WERI-Rb-1 (cell line): ENCODE measurements at regions not wholly inside any gene's neighbourhood (a gene's known extent, or its start where the extent isn't known, plus 50 kb on each side); places are given as distances from the start of the nearest gene placed in this dataset.
"Not testable (repeated sequence)": the region's sequence is repeated elsewhere in the genome, so short reads cannot be mapped to it uniquely, and the experiment has no call there.

Source experiments
- DNase-seq: peaks from one replicate; pipeline ENCODE4 v3.0.0-alpha.2; 2020
- H3K27ac ChIP-seq: fragments of 250-450 bp; sonication (Bioruptor Pico); 2 replicates; pipeline ENCODE4 v1.5.1; 2020; ENCODE audit warnings: mild to moderate bottlenecking, moderate library complexity
- H3K27me3 ChIP-seq: fragments of 250-450 bp; sonication (Bioruptor Pico); 2 replicates; pipeline ENCODE4 v1.5.1; 2021; ENCODE audit warnings: mild to moderate bottlenecking, low read depth, moderate library complexity; ENCODE audit not compliant: insufficient read depth, severe bottlenecking
- H3K36me3 ChIP-seq: fragments of 250-450 bp; sonication (Bioruptor Pico); 2 replicates; pipeline ENCODE4 v1.5.1; 2020; ENCODE audit warnings: mild to moderate bottlenecking, moderate library complexity
- H3K4me3 ChIP-seq: 2 replicates; pipeline ENCODE4 v1.5.1; 2011; ENCODE audit warnings: low read depth, mild to moderate bottlenecking, control low read depth, low read length
- H3K9me3 ChIP-seq: fragments of 250-450 bp; sonication (Bioruptor Pico); 2 replicates; pipeline ENCODE4 v1.5.1; 2021; ENCODE audit warnings: mild to moderate bottlenecking, moderate library complexity; ENCODE audit not compliant: severe bottlenecking
- TF ChIP-seq, protein P1 (sequence below): IDR thresholded peaks from 2 replicates; pipeline ENCODE4 v1.5.1; 2011; ENCODE audit warnings: low read depth, mild to moderate bottlenecking, control low read depth, inconsistent platforms, low read length

DNA sequence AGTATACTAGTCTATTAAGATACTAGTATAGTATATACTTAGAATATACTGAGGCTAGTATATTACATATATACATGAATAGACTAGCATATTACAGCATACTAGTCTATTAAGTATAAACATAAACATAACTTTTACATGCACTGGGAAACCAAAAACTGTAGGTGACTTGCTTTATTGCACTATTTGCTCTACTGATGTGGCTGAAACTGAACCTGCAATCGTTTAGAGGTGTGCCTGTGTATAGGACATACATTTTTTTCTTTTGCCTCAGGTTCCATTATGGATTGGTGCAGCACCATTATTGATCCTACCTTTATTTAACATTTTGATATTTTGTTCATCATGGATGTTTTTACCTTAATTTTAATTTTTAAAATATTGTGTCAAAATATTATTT lies 143.2 kb upstream of the RGS6 start:
- H3K27me3 ChIP-seq: no peaks in the 10 kb centered on the region
- no peaks in the 10 kb centered on the region for H3K36me3 ChIP-seq
- H3K9me3 ChIP-seq: no peaks in the 10 kb centered on the region
- no peak for DNase-seq
- H3K27ac ChIP-seq: no peak overlapping the region
- TF ChIP-seq, protein P1, sequence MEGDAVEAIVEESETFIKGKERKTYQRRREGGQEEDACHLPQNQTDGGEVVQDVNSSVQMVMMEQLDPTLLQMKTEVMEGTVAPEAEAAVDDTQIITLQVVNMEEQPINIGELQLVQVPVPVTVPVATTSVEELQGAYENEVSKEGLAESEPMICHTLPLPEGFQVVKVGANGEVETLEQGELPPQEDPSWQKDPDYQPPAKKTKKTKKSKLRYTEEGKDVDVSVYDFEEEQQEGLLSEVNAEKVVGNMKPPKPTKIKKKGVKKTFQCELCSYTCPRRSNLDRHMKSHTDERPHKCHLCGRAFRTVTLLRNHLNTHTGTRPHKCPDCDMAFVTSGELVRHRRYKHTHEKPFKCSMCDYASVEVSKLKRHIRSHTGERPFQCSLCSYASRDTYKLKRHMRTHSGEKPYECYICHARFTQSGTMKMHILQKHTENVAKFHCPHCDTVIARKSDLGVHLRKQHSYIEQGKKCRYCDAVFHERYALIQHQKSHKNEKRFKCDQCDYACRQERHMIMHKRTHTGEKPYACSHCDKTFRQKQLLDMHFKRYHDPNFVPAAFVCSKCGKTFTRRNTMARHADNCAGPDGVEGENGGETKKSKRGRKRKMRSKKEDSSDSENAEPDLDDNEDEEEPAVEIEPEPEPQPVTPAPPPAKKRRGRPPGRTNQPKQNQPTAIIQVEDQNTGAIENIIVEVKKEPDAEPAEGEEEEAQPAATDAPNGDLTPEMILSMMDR: no peak
- H3K4me3 ChIP-seq: no peak overlapping the region

DNA sequence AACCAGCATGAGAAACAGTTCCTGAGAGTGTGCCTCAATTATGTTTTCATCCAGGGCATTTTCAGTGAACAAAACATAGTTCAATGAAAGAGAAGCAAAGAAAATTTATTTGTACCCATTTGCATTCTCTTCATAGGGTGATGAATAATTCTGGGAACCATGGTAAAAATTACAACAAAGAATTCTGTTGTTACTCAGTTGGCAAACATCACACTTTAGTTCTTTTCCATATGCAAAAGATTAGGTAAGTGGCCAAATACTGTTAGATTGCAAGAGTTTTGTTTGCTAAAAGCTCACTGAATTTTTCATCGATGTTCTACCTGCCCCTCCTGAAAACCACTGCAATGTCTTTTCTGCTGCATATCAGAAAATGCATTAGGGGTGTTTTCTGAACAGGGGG lies 132.4 kb upstream of the RGS6 start:
- TF ChIP-seq, protein P1: no peak

DNA sequence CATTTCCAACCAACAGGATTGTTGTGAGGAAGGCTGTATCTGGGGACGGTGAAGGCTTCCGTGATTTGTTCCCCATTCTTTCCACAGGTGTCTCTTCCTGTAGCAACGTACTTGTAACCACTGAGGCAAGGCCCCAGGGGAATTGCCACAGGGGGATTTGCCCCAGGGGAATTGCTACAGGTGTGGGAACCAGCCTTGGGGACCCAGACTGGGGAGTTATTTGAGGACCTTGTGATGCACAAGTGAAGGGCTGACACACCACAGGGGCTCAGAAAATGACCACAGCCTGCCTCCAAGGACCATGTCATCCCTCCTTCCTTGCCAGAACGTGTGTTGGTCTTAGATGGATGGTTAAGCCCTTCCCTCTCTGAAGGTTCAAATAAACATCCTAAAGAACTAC lies 131.4 kb upstream of the RGS6 start:
- DNase-seq: no peak
- Histone ChIP-seq H3K9me3 (no peaks in the 10 kb centered on the region), H3K4me3 (no peak overlapping the region), H3K36me3 (no peaks in the 10 kb centered on the region), H3K27me3 (no peaks in the 10 kb centered on the region), H3K27ac (no peak overlapping the region)
- TF ChIP-seq, protein P1: no peak

More for the DNA sequence above, 132.4 kb upstream of the RGS6 start:
- Histone ChIP-seq H3K9me3 (no peaks in the 10 kb centered on the region), H3K27me3 (no peaks in the 10 kb centered on the region), H3K27ac (no peak overlapping the region), H3K36me3 (no peaks in the 10 kb centered on the region), H3K4me3 (no peak overlapping the region)
- DNase-seq: no peak

DNA sequence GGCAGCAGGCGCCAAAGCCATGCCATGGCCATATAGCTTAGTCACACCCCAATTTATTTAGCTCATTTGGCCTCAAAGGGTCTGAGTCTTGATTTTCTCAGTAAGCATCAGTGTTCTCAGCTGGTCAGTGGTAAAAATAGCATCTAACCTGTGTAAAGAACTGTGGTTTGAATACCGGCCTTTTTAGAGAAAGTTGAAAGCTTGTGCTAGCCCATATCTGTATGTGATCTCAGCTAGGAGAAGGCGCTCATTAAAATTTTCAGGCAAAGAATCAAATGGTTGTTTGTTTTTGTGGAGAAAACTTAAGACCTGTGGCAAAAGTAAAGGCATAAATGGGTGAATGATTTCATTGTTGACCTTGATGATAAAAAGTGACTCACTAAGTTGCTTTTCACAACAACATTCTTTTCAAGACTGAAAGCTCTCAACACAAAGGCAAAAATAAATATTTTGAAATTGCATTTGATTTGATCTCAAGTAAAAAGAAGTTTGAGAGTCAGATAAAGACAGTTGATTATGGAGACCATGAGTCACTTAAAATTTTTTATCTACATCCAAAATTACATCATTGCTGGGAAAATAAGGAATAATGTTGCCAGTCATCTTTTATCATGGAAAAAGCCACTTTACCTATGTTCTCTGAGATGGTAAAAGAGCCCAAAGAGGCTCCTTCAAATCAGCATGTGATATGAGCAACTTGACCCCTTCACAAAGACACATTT lies 128.5 kb upstream of the RGS6 start:
- H3K9me3 ChIP-seq: no peaks in the 10 kb centered on the region
- no peaks in the 10 kb centered on the region for H3K36me3 ChIP-seq
- no peak for DNase-seq
- H3K27me3 ChIP-seq: no peaks in the 10 kb centered on the region
- H3K27ac ChIP-seq: no peak overlapping the region
- TF ChIP-seq, protein P1: no peak
- H3K4me3 ChIP-seq: no peak overlapping the region

DNA sequence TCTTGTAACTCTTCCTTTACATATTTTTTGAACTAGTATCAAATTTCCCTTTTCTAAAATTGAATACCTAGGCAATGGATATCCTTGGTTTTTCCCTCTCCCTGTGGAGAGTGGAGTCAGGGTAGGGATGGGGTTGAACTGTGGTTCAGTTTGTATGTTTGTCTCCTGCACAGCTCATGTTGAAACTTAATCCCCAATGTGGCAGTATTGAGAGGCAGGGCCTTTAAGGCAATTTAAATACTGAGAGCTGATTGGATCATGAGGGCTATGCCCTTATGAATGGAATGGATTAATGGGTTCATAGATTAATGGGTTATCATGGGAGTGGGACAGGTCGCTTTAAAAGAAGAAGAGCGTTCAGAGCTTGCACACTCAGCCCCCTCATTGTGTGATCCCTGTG lies 127.2 kb upstream of the RGS6 start:
- TF ChIP-seq, protein P1: no peak
- H3K27ac ChIP-seq: no peak overlapping the region
- no peak for DNase-seq
- H3K4me3 ChIP-seq: no peak overlapping the region
- H3K27me3 ChIP-seq: no peaks in the 10 kb centered on the region
- H3K9me3 ChIP-seq: no peaks in the 10 kb centered on the region
- H3K36me3 ChIP-seq: no peaks in the 10 kb centered on the region

DNA sequence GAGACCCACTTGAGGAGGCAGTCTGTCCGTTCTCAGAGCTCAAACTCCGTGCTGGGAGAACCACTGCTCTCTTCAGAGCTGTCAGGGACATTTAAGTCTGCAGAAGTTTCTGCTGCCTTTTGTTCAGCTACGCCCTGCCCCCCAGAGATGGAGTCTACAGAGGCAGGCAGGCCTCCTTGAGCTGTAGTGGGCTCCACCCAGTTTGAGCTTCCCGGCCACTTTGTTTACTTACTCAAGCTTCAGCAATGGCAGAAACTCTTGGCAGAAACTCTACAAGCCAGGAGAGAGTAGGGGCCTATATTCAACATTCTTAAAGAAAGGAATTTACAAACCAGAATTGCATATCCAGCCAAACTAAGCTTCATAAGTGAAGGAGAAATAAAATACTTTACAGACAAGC lies 125.2 kb upstream of the RGS6 start:
- not testable (repeated sequence) for DNase-seq, H3K9me3 ChIP-seq, H3K27ac ChIP-seq, H3K4me3 ChIP-seq, H3K36me3 ChIP-seq, H3K27me3 ChIP-seq

DNA sequence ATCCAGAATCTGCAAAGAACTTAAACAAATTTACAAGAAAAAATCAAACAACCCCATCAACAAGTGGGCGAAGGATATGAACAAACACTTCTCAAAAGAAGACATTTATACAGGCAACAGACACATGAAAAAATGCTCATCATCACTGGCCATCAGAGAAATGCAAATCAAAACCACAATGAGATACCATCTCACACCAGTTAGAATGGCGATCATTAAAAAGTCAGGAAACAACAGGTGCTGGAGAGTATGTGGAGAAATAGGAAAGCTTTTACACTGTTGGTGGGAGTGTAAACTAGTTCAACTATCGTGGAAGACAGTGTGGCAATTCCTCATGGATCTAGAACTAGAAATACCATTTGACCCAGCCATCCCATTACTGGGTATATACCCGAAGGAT lies 121.4 kb upstream of the RGS6 start:
- not testable (repeated sequence) for H3K36me3 ChIP-seq, H3K9me3 ChIP-seq, H3K4me3 ChIP-seq, H3K27me3 ChIP-seq, H3K27ac ChIP-seq, DNase-seq
